ENCODE measurements at regions not wholly inside any gene's neighbourhood (a gene's known extent, or its start where the extent isn't known, plus 50 kb on each side); places are given as distances from the start of the nearest gene placed in this dataset.
"Not testable (repeated sequence)": the region's sequence is repeated elsewhere in the genome, so short reads cannot be mapped to it uniquely, and the experiment has no call there.

- no peak for DNase-seq (ENCODE audit: low read depth)
- no peak overlapping the region for H3K4me3 ChIP-seq (ENCODE audit: low read depth, low read length)
- no peak for TF ChIP-seq CTCF (IDR thresholded peaks at IDR 0.05; ENCODE audit: insufficient read depth, low read depth, low read length)
Measured at GRCh38 chr12:5173511-5174011, 129.9 kb downstream of the KCNA5 start.

GRCh38 chr12:5175415-5175814 lies 131.7 kb downstream of the KCNA5 start:
- DNase-seq (ENCODE audit: low read depth) = not testable (repeated sequence)

GRCh38 chr12:5176036-5176435 lies 132.4 kb downstream of the KCNA5 start:
- no peak for TF ChIP-seq CTCF (IDR thresholded peaks at IDR 0.05; ENCODE audit: insufficient read depth, low read depth, low read length)
- no peak overlapping the region for H3K4me3 ChIP-seq (ENCODE audit: low read depth, low read length)
- DNase-seq (ENCODE audit: low read depth) = no peak

More at GRCh38 chr12:5175415-5175814, 131.7 kb downstream of the KCNA5 start:
- H3K4me3 ChIP-seq (ENCODE audit: low read depth, low read length) = not testable (repeated sequence)

GRCh38 chr12:5177096-5177495 lies 133.4 kb downstream of the KCNA5 start:
- DNase-seq (ENCODE audit: low read depth) = no peak
- no peak for TF ChIP-seq CTCF (IDR thresholded peaks at IDR 0.05; ENCODE audit: insufficient read depth, low read depth, low read length)
- no peak overlapping the region for H3K4me3 ChIP-seq (ENCODE audit: low read depth, low read length)

- DNase-seq (ENCODE audit: low read depth) = no peak
- no peak overlapping the region for H3K4me3 ChIP-seq (ENCODE audit: low read depth, low read length)
- TF ChIP-seq CTCF (IDR thresholded peaks at IDR 0.05; ENCODE audit: insufficient read depth, low read depth, low read length) = no peak
Measured at GRCh38 chr12:5177731-5178130, 134.1 kb downstream of the KCNA5 start.

- no peak for DNase-seq (ENCODE audit: low read depth)
- TF ChIP-seq CTCF (IDR thresholded peaks at IDR 0.05; ENCODE audit: insufficient read depth, low read depth, low read length) = no peak
- H3K4me3 ChIP-seq (ENCODE audit: low read depth, low read length) = no peak overlapping the region
Measured at GRCh38 chr12:5178571-5178970, 134.9 kb downstream of the KCNA5 start.

GRCh38 chr12:5180496-5180895 lies 136.8 kb downstream of the KCNA5 start:
- H3K4me3 ChIP-seq (ENCODE audit: low read depth, low read length) = no peak overlapping the region
- no peak for TF ChIP-seq CTCF (IDR thresholded peaks at IDR 0.05; ENCODE audit: insufficient read depth, low read depth, low read length)
- DNase-seq (ENCODE audit: low read depth) = no peak
